ENCODE measurements at regions not wholly inside any gene's neighbourhood (a gene's known extent, or its start where the extent isn't known, plus 50 kb on each side); places are given as distances from the start of the nearest gene placed in this dataset.

DNA sequence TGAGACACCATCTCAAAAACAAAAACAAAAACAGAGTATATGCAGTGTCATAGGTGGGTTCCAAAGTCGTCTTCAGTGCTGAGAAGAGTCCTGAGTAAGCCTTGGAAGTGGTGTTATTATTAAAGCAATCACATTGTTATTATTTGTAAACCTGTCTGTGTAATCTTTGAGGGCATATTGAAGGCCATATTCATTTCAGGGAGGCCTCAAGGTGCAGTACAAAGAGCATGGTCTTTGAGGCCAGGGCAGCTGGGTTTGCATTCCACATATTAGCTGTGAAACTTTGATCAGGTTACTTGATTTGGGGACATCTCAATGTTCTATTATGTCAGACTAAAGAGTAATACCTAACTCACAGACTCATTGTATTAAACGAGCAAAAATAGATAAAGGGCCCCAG lies 139.3 kb upstream of the SOX4 start:
- H3K4me1 ChIP-seq (ENCODE audit: insufficient read depth, low read length): no peaks in the 10 kb centered on the region
- no peak overlapping the region for H3K4me3 ChIP-seq (ENCODE audit: low read length)
- no peaks in the 10 kb centered on the region for H3K36me3 ChIP-seq (ENCODE audit: insufficient read depth, low read depth, low read length)
- no peaks in the 10 kb centered on the region for H3K9me3 ChIP-seq (ENCODE audit: insufficient read depth, low read depth, low read length)
- no peak overlapping the region for H3K9ac ChIP-seq (ENCODE audit: low read depth, low read length)
- no peak overlapping the region for H3K27ac ChIP-seq (ENCODE audit: low read length)
- no peaks in the 10 kb centered on the region for H3K27me3 ChIP-seq (ENCODE audit: insufficient read depth, low read length)

DNA sequence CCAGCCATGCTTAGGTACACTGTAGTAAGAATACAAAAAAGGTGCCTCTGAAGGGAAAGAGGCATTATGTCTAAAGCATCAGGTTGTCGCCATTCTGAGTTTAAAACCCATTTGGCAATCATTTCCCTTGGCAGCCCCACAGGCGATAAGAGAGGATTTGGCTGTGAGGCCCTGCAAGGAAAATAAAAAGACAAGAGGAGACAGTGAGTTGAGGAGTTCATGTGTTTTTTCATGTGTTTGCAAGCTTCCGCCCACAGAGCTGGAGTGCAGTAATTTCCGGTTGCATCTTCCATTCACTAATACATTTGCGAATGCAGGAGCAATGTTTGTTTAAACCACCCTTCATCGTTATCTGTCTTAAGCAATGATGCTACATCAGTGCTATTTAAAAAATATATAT lies 138.5 kb upstream of the SOX4 start:
- no peak overlapping the region for H3K9ac ChIP-seq (ENCODE audit: low read depth, low read length)
- H3K27ac ChIP-seq (ENCODE audit: low read length): no peak overlapping the region

DNA sequence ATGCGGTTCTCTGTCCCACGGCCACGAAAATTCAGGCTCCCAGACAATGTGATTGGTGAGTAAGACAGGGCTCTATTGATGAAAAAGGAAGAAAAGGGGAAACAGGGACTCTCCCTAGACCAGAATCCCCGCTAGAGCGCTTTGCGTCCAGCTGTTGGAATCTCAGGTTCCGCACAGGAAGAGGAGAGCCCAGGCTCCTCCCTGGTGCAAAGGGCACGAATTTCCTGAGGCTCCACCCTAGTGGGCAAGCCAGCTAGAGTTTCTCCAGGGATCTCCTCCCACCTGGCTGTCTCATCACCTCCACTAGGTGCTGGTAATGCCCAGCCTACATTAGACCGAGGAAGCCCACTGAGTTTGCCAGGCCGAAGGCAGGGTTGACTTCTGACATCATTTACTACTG lies 135.9 kb upstream of the SOX4 start:
- H3K9me3 ChIP-seq (ENCODE audit: insufficient read depth, low read depth, low read length): no peaks in the 10 kb centered on the region
- H3K36me3 ChIP-seq (ENCODE audit: insufficient read depth, low read depth, low read length): no peaks in the 10 kb centered on the region
- no peaks in the 10 kb centered on the region for H3K4me1 ChIP-seq (ENCODE audit: insufficient read depth, low read length)
- H3K9ac ChIP-seq (ENCODE audit: low read depth, low read length): no peak overlapping the region
- H3K27ac ChIP-seq (ENCODE audit: low read length): no peak overlapping the region
- no peaks in the 10 kb centered on the region for H3K27me3 ChIP-seq (ENCODE audit: insufficient read depth, low read length)
- no peak overlapping the region for H3K4me3 ChIP-seq (ENCODE audit: low read length)

More for the DNA sequence above, 138.5 kb upstream of the SOX4 start:
- Histone ChIP-seq H3K9me3 (ENCODE audit: insufficient read depth, low read depth, low read length) (no peaks in the 10 kb centered on the region), H3K4me1 (ENCODE audit: insufficient read depth, low read length) (no peaks in the 10 kb centered on the region), H3K27me3 (ENCODE audit: insufficient read depth, low read length) (no peaks in the 10 kb centered on the region), H3K4me3 (ENCODE audit: low read length) (no peak overlapping the region), H3K36me3 (ENCODE audit: insufficient read depth, low read depth, low read length) (no peaks in the 10 kb centered on the region)

DNA sequence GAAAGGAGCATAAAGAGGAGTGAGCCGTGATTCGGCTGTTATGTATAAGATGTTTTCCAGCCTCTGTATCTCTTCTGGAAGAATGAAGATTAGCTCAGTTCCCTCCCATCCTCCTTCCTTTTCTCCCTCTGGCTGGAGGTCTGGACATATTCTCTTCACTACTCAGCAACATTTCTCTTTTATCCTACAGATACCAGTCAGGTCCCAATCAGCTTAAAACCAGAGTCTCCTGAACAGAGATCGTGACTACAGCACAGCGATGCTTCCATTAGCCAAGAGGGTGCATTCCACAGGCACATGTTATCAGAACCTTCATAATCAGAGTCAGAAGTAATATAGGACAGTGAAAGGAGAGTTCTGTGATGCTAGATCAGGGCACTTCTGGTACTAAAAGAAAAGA lies 133.9 kb upstream of the SOX4 start:
- no peaks in the 10 kb centered on the region for H3K27me3 ChIP-seq (ENCODE audit: insufficient read depth, low read length)
- no peak overlapping the region for H3K9ac ChIP-seq (ENCODE audit: low read depth, low read length)
- H3K36me3 ChIP-seq (ENCODE audit: insufficient read depth, low read depth, low read length): no peaks in the 10 kb centered on the region
- no peak overlapping the region for H3K27ac ChIP-seq (ENCODE audit: low read length)
- no peak overlapping the region for H3K4me3 ChIP-seq (ENCODE audit: low read length)
- H3K4me1 ChIP-seq (ENCODE audit: insufficient read depth, low read length): no peaks in the 10 kb centered on the region
- H3K9me3 ChIP-seq (ENCODE audit: insufficient read depth, low read depth, low read length): no peaks in the 10 kb centered on the region

- no peak overlapping the region for H3K27ac ChIP-seq (ENCODE audit: low read length)
- H3K9ac ChIP-seq (ENCODE audit: low read depth, low read length): no peak overlapping the region
- no peak overlapping the region for H3K4me3 ChIP-seq (ENCODE audit: low read length)
- H3K4me1 ChIP-seq (ENCODE audit: insufficient read depth, low read length): no peaks in the 10 kb centered on the region
- H3K27me3 ChIP-seq (ENCODE audit: insufficient read depth, low read length): no peaks in the 10 kb centered on the region
- H3K36me3 ChIP-seq (ENCODE audit: insufficient read depth, low read depth, low read length): no peaks in the 10 kb centered on the region
- H3K9me3 ChIP-seq (ENCODE audit: insufficient read depth, low read depth, low read length): no peaks in the 10 kb centered on the region
Measured at GRCh38 chr6:21461844-21462518, 131.6 kb upstream of the SOX4 start.

- no peaks in the 10 kb centered on the region for H3K27me3 ChIP-seq (ENCODE audit: insufficient read depth, low read length)
- H3K4me3 ChIP-seq (ENCODE audit: low read length): no peak overlapping the region
- H3K36me3 ChIP-seq (ENCODE audit: insufficient read depth, low read depth, low read length): no peaks in the 10 kb centered on the region
- no peak overlapping the region for H3K9ac ChIP-seq (ENCODE audit: low read depth, low read length)
- H3K4me1 ChIP-seq (ENCODE audit: insufficient read depth, low read length): no peaks in the 10 kb centered on the region
- no peaks in the 10 kb centered on the region for H3K9me3 ChIP-seq (ENCODE audit: insufficient read depth, low read depth, low read length)
- H3K27ac ChIP-seq (ENCODE audit: low read length): no peak overlapping the region
Measured at GRCh38 chr6:21462519-21462852, 131.1 kb upstream of the SOX4 start.

DNA sequence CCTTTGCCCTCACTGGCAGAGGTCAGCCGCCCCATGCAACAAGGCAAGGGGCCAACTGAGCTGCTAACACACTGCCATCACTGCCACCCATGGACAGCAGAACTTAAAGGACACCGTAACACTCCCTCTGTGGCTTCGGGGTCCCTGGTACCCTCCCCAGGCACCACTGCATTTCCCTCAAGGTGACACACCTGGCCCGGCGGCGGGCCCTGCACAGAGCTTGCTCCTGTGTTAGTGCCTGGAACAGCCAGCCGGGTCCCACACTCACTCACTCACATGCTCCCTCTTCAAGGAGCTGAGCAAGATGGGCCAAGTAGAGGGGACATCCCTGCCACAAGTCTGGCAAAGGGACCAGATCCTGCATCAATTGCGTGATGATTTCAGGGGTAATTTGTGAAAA lies 126.5 kb upstream of the SOX4 start:
- Histone ChIP-seq H3K4me1 (ENCODE audit: insufficient read depth, low read length) (no peaks in the 10 kb centered on the region), H3K9me3 (ENCODE audit: insufficient read depth, low read depth, low read length) (no peaks in the 10 kb centered on the region), H3K4me3 (ENCODE audit: low read length) (no peak overlapping the region), H3K27me3 (ENCODE audit: insufficient read depth, low read length) (no peaks in the 10 kb centered on the region), H3K27ac (ENCODE audit: low read length) (no peak overlapping the region), H3K36me3 (ENCODE audit: insufficient read depth, low read depth, low read length) (no peaks in the 10 kb centered on the region), H3K9ac (ENCODE audit: low read depth, low read length) (no peak overlapping the region)

DNA sequence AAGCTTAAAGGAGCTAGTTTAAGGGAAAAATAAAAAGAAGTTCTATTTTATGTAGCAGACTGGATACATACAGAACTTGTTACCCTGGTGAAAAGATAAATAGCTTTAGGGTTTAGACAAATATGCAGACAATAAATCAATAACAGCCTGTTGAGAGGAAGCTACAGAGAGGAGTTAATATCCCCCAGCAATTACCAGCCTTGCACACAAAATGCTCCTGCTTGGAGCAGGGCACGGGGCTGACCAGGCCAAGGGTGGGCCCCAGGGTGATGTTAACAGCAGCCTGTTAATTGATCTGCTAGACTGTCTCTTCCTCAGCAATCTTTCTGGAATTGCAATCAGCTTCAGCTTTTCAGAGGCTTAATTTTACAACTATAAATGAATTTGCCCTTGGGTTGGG lies 125.1 kb upstream of the SOX4 start:
- peaks cover 4% of the 10 kb centered on the region; the same call in 1 of the 2 replicates for H3K27me3 ChIP-seq (ENCODE audit: insufficient read depth, low read length)
- no peaks in the 10 kb centered on the region; the same call in 1 of the 2 replicates for H3K9me3 ChIP-seq (ENCODE audit: insufficient read depth, low read depth, low read length)
- no peak overlapping the region for H3K4me3 ChIP-seq (ENCODE audit: low read length)
- H3K4me1 ChIP-seq (ENCODE audit: insufficient read depth, low read length): no peaks in the 10 kb centered on the region
- no peaks in the 10 kb centered on the region for H3K36me3 ChIP-seq (ENCODE audit: insufficient read depth, low read depth, low read length)
- no peak overlapping the region for H3K9ac ChIP-seq (ENCODE audit: low read depth, low read length)
- no peak overlapping the region for H3K27ac ChIP-seq (ENCODE audit: low read length)

DNA sequence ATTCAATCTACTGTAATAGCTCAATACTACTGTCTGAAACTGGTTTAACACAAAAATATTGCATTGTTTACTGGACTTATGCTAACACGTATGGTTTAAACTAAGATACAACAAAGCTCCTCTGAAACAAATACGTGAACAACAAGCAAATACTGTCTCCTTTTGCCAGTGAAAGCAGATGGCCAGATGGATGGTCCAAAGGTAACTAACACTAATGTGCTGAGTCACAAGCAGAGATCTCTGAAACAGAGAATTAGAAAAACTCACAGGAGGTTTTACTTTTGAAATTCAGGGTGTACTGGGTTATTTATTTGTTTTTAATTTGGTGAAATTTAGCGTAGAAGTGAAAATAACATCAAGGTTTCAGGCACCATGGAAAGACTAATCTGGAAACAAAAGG lies 124.3 kb upstream of the SOX4 start:
- Histone ChIP-seq H3K9me3 (ENCODE audit: insufficient read depth, low read depth, low read length) (no peaks in the 10 kb centered on the region; the same call in 1 of the 2 replicates), H3K4me3 (ENCODE audit: low read length) (no peak overlapping the region), H3K27ac (ENCODE audit: low read length) (no peak overlapping the region), H3K27me3 (ENCODE audit: insufficient read depth, low read length) (peaks cover 12% of the 10 kb centered on the region), H3K36me3 (ENCODE audit: insufficient read depth, low read depth, low read length) (no peaks in the 10 kb centered on the region), H3K4me1 (ENCODE audit: insufficient read depth, low read length) (no peaks in the 10 kb centered on the region), H3K9ac (ENCODE audit: low read depth, low read length) (no peak overlapping the region)

DNA sequence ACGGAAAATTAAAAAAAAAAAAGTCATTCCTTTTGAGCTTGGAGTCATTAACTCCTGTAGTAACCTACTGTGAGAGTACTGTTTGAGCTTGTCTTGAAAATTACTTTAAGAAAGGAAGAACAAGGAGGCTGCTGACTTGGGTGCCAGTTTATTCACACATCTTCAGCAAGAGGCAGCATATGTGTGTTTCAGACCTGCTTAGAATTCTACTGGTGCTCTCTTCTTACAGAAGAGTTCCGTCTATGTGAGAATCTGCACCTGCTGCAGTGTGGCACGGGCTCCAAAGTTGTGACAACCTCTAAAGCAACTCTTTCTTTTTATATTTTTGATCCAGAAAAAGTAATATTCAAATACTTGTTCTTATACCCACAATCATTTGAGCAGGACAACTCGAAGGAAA lies 117.4 kb upstream of the SOX4 start:
- peaks cover 22% of the 10 kb centered on the region for H3K4me1 ChIP-seq (ENCODE audit: insufficient read depth, low read length)
- H3K27ac ChIP-seq (ENCODE audit: low read length): no peak overlapping the region
- no peak overlapping the region for H3K4me3 ChIP-seq (ENCODE audit: low read length)
- no peaks in the 10 kb centered on the region for H3K36me3 ChIP-seq (ENCODE audit: insufficient read depth, low read depth, low read length)
- H3K9ac ChIP-seq (ENCODE audit: low read depth, low read length): no peak overlapping the region
- H3K9me3 ChIP-seq (ENCODE audit: insufficient read depth, low read depth, low read length): no peaks in the 10 kb centered on the region; the same call in 1 of the 2 replicates
- H3K27me3 ChIP-seq (ENCODE audit: insufficient read depth, low read length): peaks cover 47% of the 10 kb centered on the region

DNA sequence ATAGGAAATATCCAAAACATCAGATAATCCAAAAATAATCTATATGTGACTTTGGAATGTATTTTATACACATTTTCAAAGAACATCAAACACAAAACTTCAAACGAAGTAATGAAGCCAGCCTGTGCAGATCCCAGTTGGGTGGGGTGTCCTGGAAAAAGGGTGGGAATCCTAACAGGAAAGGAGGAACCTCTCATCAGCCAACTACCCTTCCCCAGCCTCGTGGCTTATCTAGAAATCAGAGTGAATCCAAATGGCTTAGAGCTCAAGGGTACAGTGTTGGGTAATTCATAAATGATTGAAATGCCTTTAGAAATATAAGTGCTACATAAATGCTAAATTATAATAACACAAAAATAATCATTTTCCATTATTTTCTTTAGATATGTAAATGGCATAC lies 115.1 kb upstream of the SOX4 start:
- no peaks in the 10 kb centered on the region; the same call in 1 of the 2 replicates for H3K9me3 ChIP-seq (ENCODE audit: insufficient read depth, low read depth, low read length)
- H3K27me3 ChIP-seq (ENCODE audit: insufficient read depth, low read length): peaks cover 43% of the 10 kb centered on the region
- no peak overlapping the region for H3K9ac ChIP-seq (ENCODE audit: low read depth, low read length)
- H3K4me3 ChIP-seq (ENCODE audit: low read length): no peak overlapping the region
- H3K4me1 ChIP-seq (ENCODE audit: insufficient read depth, low read length): peaks cover 22% of the 10 kb centered on the region
- no peak overlapping the region for H3K27ac ChIP-seq (ENCODE audit: low read length)
- no peaks in the 10 kb centered on the region for H3K36me3 ChIP-seq (ENCODE audit: insufficient read depth, low read depth, low read length)

DNA sequence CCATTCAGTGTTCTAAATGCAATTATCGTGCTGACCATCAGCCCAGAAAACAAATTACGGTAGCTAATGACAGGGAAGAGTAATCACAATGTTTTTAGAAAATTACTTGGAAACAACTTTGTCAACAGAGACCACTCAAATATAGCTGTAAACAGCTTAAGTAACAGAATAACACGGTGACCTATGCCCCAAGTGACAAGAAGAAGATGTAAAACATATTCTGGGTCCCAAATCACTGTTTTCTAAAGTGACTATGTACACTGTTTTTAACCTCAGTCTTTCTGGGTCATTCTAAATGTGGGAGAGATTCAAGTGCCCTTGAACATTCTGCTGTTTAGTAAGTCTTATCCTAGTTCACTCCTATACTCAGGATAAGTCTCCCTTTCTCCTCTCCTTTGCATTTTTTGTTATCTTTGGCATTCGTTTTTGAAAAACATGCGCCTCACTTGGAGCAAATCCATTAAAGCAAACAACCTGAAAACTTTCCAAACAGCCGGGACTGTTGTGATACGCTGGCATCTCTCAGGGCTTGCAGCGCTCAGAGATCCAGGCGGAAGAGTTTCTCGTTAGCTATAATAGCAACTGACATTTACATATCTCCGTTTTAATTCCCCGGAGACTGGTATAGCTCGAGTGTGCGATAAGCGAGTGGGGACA lies 114.5 kb upstream of the SOX4 start:
- H3K4me1 ChIP-seq (ENCODE audit: insufficient read depth, low read length): peaks cover 22% of the 10 kb centered on the region
- no peak overlapping the region for H3K4me3 ChIP-seq (ENCODE audit: low read length)
- H3K27me3 ChIP-seq (ENCODE audit: insufficient read depth, low read length): peaks cover 37% of the 10 kb centered on the region
- no peaks in the 10 kb centered on the region for H3K36me3 ChIP-seq (ENCODE audit: insufficient read depth, low read depth, low read length)
- no peaks in the 10 kb centered on the region for H3K9me3 ChIP-seq (ENCODE audit: insufficient read depth, low read depth, low read length)
- no peak overlapping the region for H3K27ac ChIP-seq (ENCODE audit: low read length)
- no peak overlapping the region for H3K9ac ChIP-seq (ENCODE audit: low read depth, low read length)
